K562 (cell line): ENCODE measurements at regions not wholly inside any gene's neighbourhood (a gene's known extent, or its start where the extent isn't known, plus 50 kb on each side); places are given as distances from the start of the nearest gene placed in this dataset.
"Not testable (repeated sequence)": the region's sequence is repeated elsewhere in the genome, so short reads cannot be mapped to it uniquely, and the experiment has no call there.

Experiments used
- ATAC-seq: fragments of 200-7000 bp; cut with Tn5 transposase; 3 replicates; pipeline ENCODE4 v1.9.1; 2020; ENCODE audit warnings: moderate library complexity
- BruUV-seq: library from RNA; stranded (reverse); fragments of 400-500 nt; replicated peaks from 2 replicates; lab custom pipeline; 2021; lab: Mats Ljungman, UMichigan
- CTCF ChIA-PET: fragments of 300-600 bp; formaldehyde crosslinking; extraction: SDS; loops from one replicate; lab custom pipeline; 2021; ENCODE audit warnings: low intra/inter-chr PET ratio; lab: Yijun Ruan, JAX
- POLR2A ChIA-PET: fragments of 300-600, 350-650 bp; sonication (Branson Sonifier 250); formaldehyde crosslinking; extraction: SDS; loops from one replicate; lab custom pipeline; 2021; ENCODE audit warnings: antibody characterized with exemption, inconsistent platforms; lab: Yijun Ruan, JAX
- DNase-seq, 4 experiments: peaks; one replicate each; pipeline versions ENCODE4 v3.0.0 to v3.0.0-alpha.2; 2011 to 2018; ENCODE audit warnings: low spot score in 3 of 4, mixed read lengths in 3 of 4; ENCODE audit errors: extremely low read depth in 1 of 4
- FAIRE-seq: peaks from 2 replicates; lab custom pipeline; 2011; peaks lifted over from hg19 to GRCh38; lab: Jason Lieb, UNC
- H2AFZ ChIP-seq: 2 replicates; pipeline ENCODE4 v1.6.0; 2011; ENCODE audit warnings: low read depth, low read length, control low read depth, inconsistent platforms
- H3K27ac ChIP-seq: fragments of 200-600 bp; 3 replicates; pipeline ENCODE4 v1.8.0; 2011; ENCODE audit warnings: low read depth, mild to moderate bottlenecking, control low read depth, inconsistent platforms, low read length, moderate library complexity, mixed read lengths; ENCODE audit errors: extremely low read depth
- H3K27me3 ChIP-seq, 2 experiments: fragments of 300-600 bp in 1 of 2; 2 replicates in 1 of 2; 3 replicates in 1 of 2; pipeline versions ENCODE4 v1.6.0 to v1.8.0; 2011; ENCODE audit warnings: inconsistent platforms in 2 of 2, low read length in 2 of 2, mild to moderate bottlenecking in 1 of 2, mixed read lengths in 1 of 2, moderate library complexity in 1 of 2; ENCODE audit not compliant: control insufficient read depth in 2 of 2, insufficient read depth in 2 of 2
- H3K36me3 ChIP-seq: fragments of 300-600 bp; 3 replicates; pipeline ENCODE4 v1.8.0; 2011; ENCODE audit warnings: mild to moderate bottlenecking, low read length, inconsistent platforms; ENCODE audit not compliant: control insufficient read depth, insufficient read depth
- H3K4me1 ChIP-seq, 2 experiments: fragments of 200-600 bp in 1 of 2; replicated peaks in 1 of 2; 2 replicates in 1 of 2; 3 replicates in 1 of 2; pipeline versions ENCODE4 v1.5.1 to v1.8.0; 2011; ENCODE audit warnings: inconsistent platforms in 2 of 2, low read length in 2 of 2, mild to moderate bottlenecking in 1 of 2, mixed read lengths in 1 of 2, moderate library complexity in 1 of 2; ENCODE audit not compliant: control insufficient read depth in 2 of 2, insufficient read depth in 2 of 2
- H3K4me2 ChIP-seq: 2 replicates; pipeline ENCODE4 v1.6.1; 2011; ENCODE audit warnings: low read length, control low read depth, inconsistent platforms, mixed read lengths; ENCODE audit not compliant: insufficient read depth
- H3K4me3 ChIP-seq: fragments of 200-600 bp; sonication (generic), shearing (Covaris generic); 2 replicates; pipeline ENCODE4 v1.5.1; 2016; ENCODE audit warnings: control low read depth, inconsistent platforms
- H3K79me2 ChIP-seq: fragments of 200-600 bp; 3 replicates; pipeline ENCODE4 v1.8.0; 2011; ENCODE audit warnings: low read length, inconsistent platforms; ENCODE audit not compliant: control insufficient read depth, insufficient read depth
- H3K9ac ChIP-seq, 2 experiments: 2 replicates each; pipeline versions ENCODE4 v1.6.0 to v1.6.1; 2011; ENCODE audit warnings: low read depth in 2 of 2, low read length in 2 of 2, control low read depth in 1 of 2, inconsistent platforms in 1 of 2, mild to moderate bottlenecking in 1 of 2, mixed read lengths in 1 of 2; ENCODE audit not compliant: insufficient read depth in 1 of 2
- H3K9me1 ChIP-seq: one replicate; pipeline ENCODE4 v1.6.0; 2011; ENCODE audit warnings: inconsistent platforms, mild to moderate bottlenecking, low read length, moderate library complexity; ENCODE audit not compliant: control insufficient read depth, insufficient read depth
- H3K9me3 ChIP-seq: replicated peaks from 2 replicates; pipeline ENCODE4 v1.5.1; 2011; ENCODE audit warnings: low read depth, low read length, inconsistent platforms; ENCODE audit not compliant: control insufficient read depth, insufficient read depth
- H4K20me1 ChIP-seq: replicated peaks from 2 replicates; pipeline ENCODE4 v1.6.1; 2011; ENCODE audit warnings: low read length, inconsistent platforms, mixed read lengths; ENCODE audit not compliant: control insufficient read depth, insufficient read depth
- ARHGAP35 ChIP-seq: fragments of 450-650 bp; IDR thresholded peaks from 2 replicates; pipeline ENCODE4 v1.6.1; 2018; ENCODE audit not compliant: partially characterized antibody
- ELK1 ChIP-seq: sonication (generic); formaldehyde crosslinking; IDR thresholded peaks from 2 replicates; pipeline ENCODE4 v1.8.1; 2022; ENCODE audit warnings: missing genetic modification reagents
- HDAC8 ChIP-seq: fragments of 450-650 bp; IDR thresholded peaks from 2 replicates; pipeline ENCODE4 v1.6.1; 2016; ENCODE audit warnings: mild to moderate bottlenecking, missing genetic modification characterization, moderate library complexity, missing compliant biosample characterization
- HMGXB4 ChIP-seq: sonication (generic); formaldehyde crosslinking; IDR thresholded peaks from 2 replicates; pipeline ENCODE4 v1.8.1; 2023; ENCODE audit warnings: mild to moderate bottlenecking, missing genetic modification reagents
- RREB1 ChIP-seq: fragments of 250-450 bp; sonication (Bioruptor Pico); IDR thresholded peaks from 2 replicates; pipeline ENCODE4 v1.4.0; 2020
- SMARCE1 ChIP-seq: fragments of 450-650 bp; IDR thresholded peaks from 2 replicates; pipeline ENCODE4 v1.7.1; 2016; ENCODE audit warnings: mild to moderate bottlenecking
- ZFPM2 ChIP-seq: fragments of 250-450 bp; sonication (Bioruptor Pico); IDR thresholded peaks from 2 replicates; pipeline ENCODE4 v1.5.1; 2022; ENCODE audit warnings: mild to moderate bottlenecking
- ZNF354B ChIP-seq: fragments of 250-450 bp; sonication (Bioruptor Pico); IDR thresholded peaks from 2 replicates; pipeline ENCODE4 v1.4.0; 2020
- ZNF507 ChIP-seq: conservative IDR thresholded peaks from 2 replicates; pipeline ENCODE4 v1.6.1; 2017; ENCODE audit warnings: missing genetic modification characterization, missing compliant biosample characterization
- WGBS: fragments of 100-300 bp; shearing (Covaris generic); methylation state at CpG from one replicate; pipeline ENCODE4 v1.1.6; 2016; ENCODE audit warnings: low coverage, mixed read lengths; ENCODE audit not compliant: insufficient coverage; ENCODE audit errors: missing lambda C conversion rate; 5-methylcytosine and 5-hydroxymethylcytosine counted together
- in situ Hi-C: fragments of 300-500 bp; cut with MboI; formaldehyde crosslinking; loops from 4 replicates; pipeline ENCODE4 v1.15.0; 2018; ENCODE audit warnings: inconsistent platforms, mixed read lengths
- intact Hi-C: fragments of 100-400 bp; cut with micrococcal nuclease; formaldehyde crosslinking; loops from 2 replicates; pipeline ENCODE4 v1.14.2; 2022
- TF ChIP-seq, protein P1 (sequence below): fragments of 450-650 bp; IDR thresholded peaks from one replicate; pipeline ENCODE4 v1.6.1; 2018; ENCODE audit warnings: mild to moderate bottlenecking, moderate library complexity; ENCODE audit not compliant: partially characterized antibody

- TF ChIP-seq ZNF507 (tag) = no peak
- TF ChIP-seq ZFPM2 (CRISPR knock-in tag) = no peak
- TF ChIP-seq RREB1 (CRISPR knock-in tag) = no peak
- no peak for TF ChIP-seq SMARCE1
- TF ChIP-seq ARHGAP35 = no peak
- TF ChIP-seq ELK1 (CRISPR knock-in tag) = no peak
- no peak for TF ChIP-seq ZNF354B
- TF ChIP-seq HMGXB4 (CRISPR knock-in tag) = no peak
- TF ChIP-seq HDAC8 (tag) = no peak
- TF ChIP-seq, protein P1, sequence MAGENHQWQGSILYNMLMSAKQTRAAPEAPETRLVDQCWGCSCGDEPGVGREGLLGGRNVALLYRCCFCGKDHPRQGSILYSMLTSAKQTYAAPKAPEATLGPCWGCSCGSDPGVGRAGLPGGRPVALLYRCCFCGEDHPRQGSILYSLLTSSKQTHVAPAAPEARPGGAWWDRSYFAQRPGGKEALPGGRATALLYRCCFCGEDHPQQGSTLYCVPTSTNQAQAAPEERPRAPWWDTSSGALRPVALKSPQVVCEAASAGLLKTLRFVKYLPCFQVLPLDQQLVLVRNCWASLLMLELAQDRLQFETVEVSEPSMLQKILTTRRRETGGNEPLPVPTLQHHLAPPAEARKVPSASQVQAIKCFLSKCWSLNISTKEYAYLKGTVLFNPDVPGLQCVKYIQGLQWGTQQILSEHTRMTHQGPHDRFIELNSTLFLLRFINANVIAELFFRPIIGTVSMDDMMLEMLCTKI = no peak
Observed at GRCh38 chr3:168782193-168782592, 686.5 kb upstream of the GOLIM4 start (continued).

- ATAC-seq, FAIRE-seq, in situ Hi-C loops, H4K20me1 ChIP-seq, H3K9ac ChIP-seq, H3K9me3 ChIP-seq, H3K4me1 ChIP-seq, DNase-seq, H3K36me3 ChIP-seq, H3K27me3 ChIP-seq, CTCF ChIA-PET, H2AFZ ChIP-seq, BruUV-seq, intact Hi-C loops, POLR2A ChIA-PET, H3K4me3 ChIP-seq, H3K79me2 ChIP-seq, H3K4me2 ChIP-seq, H3K9me1 ChIP-seq, H3K27ac ChIP-seq: not testable (repeated sequence)
- WGBS = under 1% methylated on average over 15 of the region's 28 CpGs
Observed at GRCh38 chr3:168779970-168780645, 684.4 kb upstream of the GOLIM4 start.
